ENCODE measurements at regions not wholly inside any gene's neighbourhood (a gene's known extent, or its start where the extent isn't known, plus 50 kb on each side); places are given as distances from the start of the nearest gene placed in this dataset.

DNA sequence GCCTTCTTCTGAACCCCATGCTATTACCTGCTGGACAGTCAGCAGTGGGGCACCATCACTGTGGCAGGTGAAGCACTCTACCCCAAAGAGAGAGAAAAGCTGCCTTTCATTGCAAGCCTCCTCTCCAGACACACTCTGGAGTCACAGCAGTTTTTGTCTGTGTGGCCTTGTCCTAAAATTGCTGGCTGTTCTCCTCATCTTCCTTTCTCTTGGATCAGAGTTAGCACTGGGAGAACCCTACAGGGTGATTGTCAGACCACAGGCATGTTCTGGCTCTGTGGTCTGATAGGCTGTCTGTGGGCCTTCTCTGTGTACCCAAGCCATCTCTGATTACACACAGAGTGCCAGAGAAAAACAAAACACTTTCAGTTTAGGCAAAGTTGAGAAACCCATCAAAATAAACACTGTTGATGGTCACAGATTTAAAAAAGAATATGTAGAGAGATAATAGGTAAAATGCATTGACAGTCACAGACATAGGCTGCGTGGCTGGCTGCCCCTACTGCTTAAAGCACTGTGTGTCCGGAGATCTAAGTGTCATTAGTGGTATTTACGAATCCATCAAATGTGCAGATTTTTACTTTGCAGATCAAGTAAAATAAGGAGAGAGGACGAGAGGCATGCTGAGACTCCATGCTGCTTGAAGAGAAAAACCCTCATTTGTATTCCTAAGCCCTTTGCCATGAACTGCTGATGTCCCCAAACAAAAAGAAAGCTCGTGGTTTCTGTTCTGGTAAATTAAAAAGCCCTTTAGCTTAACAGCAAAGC is 689.9 kb downstream of the TUSC7 start:
- TF ChIP-seq POLR2A (IDR thresholded peaks at IDR 0.05) = no peak
- TF ChIP-seq CTCF (IDR thresholded peaks at IDR 0.05) = no peak
- 61 to 64% methylated on average over 5 of the region's 5 CpGs for WGBS, 2 donors
- no peak for DNase-seq (ENCODE audit: low spot score in 2 of 2)
- intact Hi-C loops (cut with DNase I; ENCODE audit: low total_unique reads) = no loop called here
- no peak overlapping the region for H3K4me3 ChIP-seq (ENCODE audit: low read depth, poor library complexity, severe bottlenecking)

DNA sequence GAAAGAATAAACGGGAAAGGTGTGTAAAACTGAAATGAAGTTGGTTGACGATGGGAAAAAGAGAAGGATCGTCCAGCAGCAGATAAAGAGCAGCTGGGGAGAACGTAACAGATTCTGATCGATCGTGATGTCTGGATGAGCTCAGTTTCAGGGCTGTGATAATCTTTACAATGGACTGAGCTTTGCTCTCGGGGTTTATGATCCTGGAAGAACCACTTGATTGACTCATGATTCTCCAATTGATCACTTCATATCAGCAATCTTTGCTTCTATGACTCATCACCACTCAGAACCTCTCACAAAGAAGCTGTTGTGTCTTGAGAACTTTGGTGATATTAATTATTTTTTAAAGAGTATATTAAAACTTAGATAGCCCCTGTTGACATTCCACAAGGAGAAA is 690.7 kb downstream of the TUSC7 start:
- H3K4me3 ChIP-seq (ENCODE audit: low read depth, poor library complexity, severe bottlenecking) = no peak overlapping the region
- no peak for DNase-seq (ENCODE audit: low spot score in 2 of 2)
- intact Hi-C loops (cut with DNase I; ENCODE audit: low total_unique reads) = no loop called here
- TF ChIP-seq CTCF (IDR thresholded peaks at IDR 0.05) = no peak
- TF ChIP-seq POLR2A (IDR thresholded peaks at IDR 0.05) = no peak
- 77 to 82% methylated on average over 7 of the region's 7 CpGs for WGBS, 2 donors

GRCh38 chr3:117404141-117404540 is 694.6 kb downstream of the TUSC7 start:
- intact Hi-C loops (cut with DNase I; ENCODE audit: low total_unique reads) = no loop called here
- TF ChIP-seq POLR2A (IDR thresholded peaks at IDR 0.05) = no peak
- TF ChIP-seq CTCF (IDR thresholded peaks at IDR 0.05) = no peak
- no peak for DNase-seq (ENCODE audit: low spot score in 2 of 2)
- H3K4me3 ChIP-seq (ENCODE audit: low read depth, poor library complexity, severe bottlenecking) = no peak overlapping the region

DNA sequence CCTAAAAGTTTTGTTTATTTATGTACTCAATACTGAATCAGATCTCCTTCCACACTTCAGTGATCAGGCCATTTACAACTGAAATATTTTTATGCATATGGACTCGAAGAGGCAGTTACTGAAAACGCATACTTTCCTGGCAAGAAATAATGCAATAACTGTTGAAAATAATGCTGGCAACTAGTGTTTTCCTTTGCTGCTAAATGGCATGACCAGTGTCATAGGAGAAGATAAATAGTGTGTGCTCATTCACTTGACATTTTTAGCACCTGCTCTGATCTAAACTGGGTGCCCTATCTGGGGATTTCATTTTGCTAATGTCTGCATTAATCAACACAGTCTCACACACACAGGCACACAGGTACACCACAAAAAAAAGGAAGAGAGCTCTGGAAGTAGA is 695.2 kb downstream of the TUSC7 start:
- intact Hi-C loops (cut with DNase I; ENCODE audit: low total_unique reads) = no loop called here

DNA sequence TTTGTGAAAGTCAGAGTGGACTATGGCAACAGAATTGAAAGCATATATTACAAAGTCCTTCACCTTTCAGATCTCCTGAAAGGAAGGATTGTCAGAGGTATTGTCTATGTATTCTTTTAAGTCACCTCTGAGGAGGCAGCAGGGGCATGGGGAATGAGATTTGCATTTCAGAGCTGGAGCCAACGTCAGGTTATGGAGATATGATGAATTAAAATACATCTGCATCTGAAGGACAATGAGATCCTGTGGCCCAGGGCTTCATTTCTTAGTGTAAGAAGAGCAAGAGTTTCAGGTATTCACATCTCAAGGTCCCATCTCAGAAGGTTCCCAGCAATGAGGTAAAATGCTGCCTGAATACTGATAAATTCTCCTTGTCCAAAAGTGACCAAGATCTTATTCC is 695.8 kb downstream of the TUSC7 start:
- intact Hi-C loops (cut with DNase I; ENCODE audit: low total_unique reads) = no loop called here
- WGBS, 2 donors = 40 to 60% methylated on average over 1 of the region's 1 CpG
- no peak overlapping the region for H3K4me3 ChIP-seq (ENCODE audit: low read depth, poor library complexity, severe bottlenecking)
- no peak for DNase-seq (ENCODE audit: low spot score in 2 of 2)
- TF ChIP-seq POLR2A (IDR thresholded peaks at IDR 0.05) (no peak), CTCF (IDR thresholded peaks at IDR 0.05) (no peak)

More for the DNA sequence above, 695.2 kb downstream of the TUSC7 start:
- DNase-seq (ENCODE audit: low spot score in 2 of 2) = no peak
- 37 to 58% methylated on average over 2 of the region's 2 CpGs for WGBS, 2 donors
- TF ChIP-seq POLR2A (IDR thresholded peaks at IDR 0.05) (no peak), CTCF (IDR thresholded peaks at IDR 0.05) (no peak)
- H3K4me3 ChIP-seq (ENCODE audit: low read depth, poor library complexity, severe bottlenecking) = no peak overlapping the region

GRCh38 chr3:117407317-117407716 is 697.7 kb downstream of the TUSC7 start:
- TF ChIP-seq POLR2A (IDR thresholded peaks at IDR 0.05) (no peak), CTCF (IDR thresholded peaks at IDR 0.05) (no peak)
- intact Hi-C loops (cut with DNase I; ENCODE audit: low total_unique reads) = no loop called here
- DNase-seq (ENCODE audit: low spot score in 2 of 2) = no peak
- H3K4me3 ChIP-seq (ENCODE audit: low read depth, poor library complexity, severe bottlenecking) = no peak overlapping the region

All from lower leg skin (tissue), 4 donors.